ENCODE measurements at regions not wholly inside any gene's neighbourhood (a gene's known extent, or its start where the extent isn't known, plus 50 kb on each side); places are given as distances from the start of the nearest gene placed in this dataset.

DNA sequence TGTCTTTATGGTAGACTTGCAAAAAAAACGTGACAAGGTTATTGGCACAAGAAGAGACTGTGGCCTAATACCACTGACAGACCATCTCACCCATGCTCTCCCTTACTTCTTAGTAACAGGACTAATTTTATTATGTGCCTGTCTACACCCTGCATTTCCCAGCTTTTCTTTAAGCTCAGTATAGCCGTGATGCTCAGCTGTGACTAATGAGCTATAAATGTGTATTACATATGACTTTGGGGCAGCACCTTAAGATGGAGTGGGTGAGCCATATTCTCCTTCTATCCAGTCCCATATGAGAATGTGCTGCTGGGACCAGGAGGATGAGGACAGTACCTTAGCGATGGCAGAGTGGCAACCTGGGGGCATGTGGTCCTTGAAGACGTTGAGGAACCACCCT lies 293.5 kb downstream of the RNF144A start:
- WGBS: 76% methylated on average over 4 of the region's 4 CpGs

DNA sequence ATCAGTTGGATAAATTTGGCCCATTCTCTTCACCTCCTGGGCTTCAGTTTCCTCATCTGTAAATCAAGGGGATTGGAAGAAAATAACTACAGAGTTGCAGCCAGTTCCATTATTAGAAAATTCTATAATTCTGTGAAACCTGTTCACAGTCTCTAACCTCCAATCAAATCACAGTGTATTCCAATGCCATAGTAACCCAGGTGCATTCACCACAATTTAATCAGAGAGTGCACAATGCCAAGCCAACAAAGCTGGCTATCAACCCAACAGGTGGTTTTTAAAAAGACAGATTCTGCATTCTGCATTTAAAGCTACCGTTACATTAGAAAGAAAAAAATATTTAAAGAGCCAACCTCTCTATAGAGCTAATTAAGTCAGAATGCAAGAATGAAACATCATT lies 308.6 kb downstream of the RNF144A start:
- no peak overlapping the region for H3K9ac ChIP-seq (ENCODE audit: low read length)
- no peak overlapping the region for H4K8ac ChIP-seq (ENCODE audit: low read length)
- no peak overlapping the region for H2AK5ac ChIP-seq (ENCODE audit: low read length, severe bottlenecking)
- no peaks in the 10 kb centered on the region for H3K36me3 ChIP-seq (ENCODE audit: control insufficient read depth in 1 of 2, insufficient read depth in 2 of 2, low read depth in 1 of 2, low read length in 2 of 2)
- H3K14ac ChIP-seq (ENCODE audit: low read length in 2 of 2): no peak overlapping the region
- no peak overlapping the region for H2BK120ac ChIP-seq (ENCODE audit: low read depth, low read length)
- H3K27ac ChIP-seq (ENCODE audit: low read length, poor library complexity, severe bottlenecking): no peak overlapping the region
- H3K9me3 ChIP-seq (ENCODE audit: control insufficient read depth, low read length): peaks cover 7% of the 10 kb centered on the region
- no peaks in the 10 kb centered on the region for H3K27me3 ChIP-seq (ENCODE audit: control insufficient read depth in 1 of 2, insufficient read depth in 1 of 2, low read length in 2 of 2)
- no peaks in the 10 kb centered on the region for H3K79me1 ChIP-seq (replicated peaks; ENCODE audit: low read length, poor library complexity, severe bottlenecking)
- no peak overlapping the region for H2BK15ac ChIP-seq (ENCODE audit: low read depth, poor library complexity, severe bottlenecking)
- DNase-seq: no peak
- no peak overlapping the region for H3K18ac ChIP-seq (ENCODE audit: low read depth in 1 of 2, low read length in 2 of 2)
- H3K4ac ChIP-seq (ENCODE audit: low read depth in 1 of 2, low read length in 2 of 2): no peak overlapping the region
- no peak overlapping the region for H2AFZ ChIP-seq (ENCODE audit: low read depth, low read length)
- no peak overlapping the region for H3K4me3 ChIP-seq (ENCODE audit: insufficient read depth in 1 of 2, low read depth in 1 of 2, low read length in 2 of 2)
- H3K23ac ChIP-seq (ENCODE audit: low read length in 2 of 2): no peak overlapping the region
- no peaks in the 10 kb centered on the region for H3K4me1 ChIP-seq (ENCODE audit: control insufficient read depth, insufficient read depth, low read depth, low read length)
- 67% methylated on average over 1 of the region's 1 CpG for WGBS
- H4K91ac ChIP-seq (ENCODE audit: low read length): no peak overlapping the region
- H2BK5ac ChIP-seq (ENCODE audit: low read depth, low read length, poor library complexity, severe bottlenecking): no peak overlapping the region
- no peak overlapping the region for H2BK12ac ChIP-seq (ENCODE audit: low read length in 2 of 2)
- H3K4me2 ChIP-seq (ENCODE audit: low read length, poor library complexity, severe bottlenecking): no peak overlapping the region

More for the DNA sequence above, 293.5 kb downstream of the RNF144A start:
- no peak overlapping the region for H3K4me3 ChIP-seq (ENCODE audit: insufficient read depth in 1 of 2, low read depth in 1 of 2, low read length in 2 of 2)
- no peak overlapping the region for H2AFZ ChIP-seq (ENCODE audit: low read depth, low read length)
- no peak overlapping the region for H3K27ac ChIP-seq (ENCODE audit: low read length, poor library complexity, severe bottlenecking)
- H3K79me1 ChIP-seq (replicated peaks; ENCODE audit: low read length, poor library complexity, severe bottlenecking): no peaks in the 10 kb centered on the region
- H3K9ac ChIP-seq (ENCODE audit: low read length): no peak overlapping the region
- H3K14ac ChIP-seq (ENCODE audit: low read length in 2 of 2): no peak overlapping the region
- H3K27me3 ChIP-seq (ENCODE audit: control insufficient read depth in 1 of 2, insufficient read depth in 1 of 2, low read length in 2 of 2): peaks cover 0 to 4% of the 10 kb centered on the region in 2 experiments
- H3K18ac ChIP-seq (ENCODE audit: low read depth in 1 of 2, low read length in 2 of 2): no peak overlapping the region
- no peak overlapping the region for H3K23ac ChIP-seq (ENCODE audit: low read length in 2 of 2)
- H2BK5ac ChIP-seq (ENCODE audit: low read depth, low read length, poor library complexity, severe bottlenecking): no peak overlapping the region
- H2BK15ac ChIP-seq (ENCODE audit: low read depth, poor library complexity, severe bottlenecking): no peak overlapping the region
- no peak overlapping the region for H2BK12ac ChIP-seq (ENCODE audit: low read length in 2 of 2)
- H3K4ac ChIP-seq (ENCODE audit: low read depth in 1 of 2, low read length in 2 of 2): no peak overlapping the region
- no peak overlapping the region for H4K8ac ChIP-seq (ENCODE audit: low read length)
- H4K91ac ChIP-seq (ENCODE audit: low read length): no peak overlapping the region
- peaks cover 5% of the 10 kb centered on the region for H3K4me1 ChIP-seq (ENCODE audit: control insufficient read depth, insufficient read depth, low read depth, low read length)
- no peak for DNase-seq
- H2BK120ac ChIP-seq (ENCODE audit: low read depth, low read length): no peak overlapping the region
- H3K36me3 ChIP-seq (ENCODE audit: control insufficient read depth in 1 of 2, insufficient read depth in 2 of 2, low read depth in 1 of 2, low read length in 2 of 2): no peaks in the 10 kb centered on the region
- no peak overlapping the region for H2AK5ac ChIP-seq (ENCODE audit: low read length, severe bottlenecking)
- peaks cover 3% of the 10 kb centered on the region for H3K9me3 ChIP-seq (ENCODE audit: control insufficient read depth, low read length)
- no peak overlapping the region for H3K4me2 ChIP-seq (ENCODE audit: low read length, poor library complexity, severe bottlenecking)

DNA sequence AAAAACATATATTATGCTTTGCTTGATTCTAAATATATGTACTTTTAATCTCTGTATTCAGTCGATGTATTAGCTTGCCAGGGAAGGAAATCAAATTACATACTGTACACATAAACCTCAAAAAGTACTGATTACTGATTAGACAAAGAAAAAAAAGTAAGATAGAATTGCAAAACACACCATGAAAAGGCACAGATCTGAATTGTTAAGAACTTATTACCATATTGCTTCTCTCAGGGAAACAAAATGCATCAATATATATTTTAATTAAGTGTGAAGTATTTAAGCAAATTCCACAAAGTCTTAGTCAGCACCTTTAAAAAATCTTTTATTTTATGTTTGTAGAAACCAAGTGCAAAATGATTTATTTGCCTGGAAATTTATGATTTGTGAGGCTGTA lies 309.3 kb downstream of the RNF144A start:
- Histone ChIP-seq H2AFZ (ENCODE audit: low read depth, low read length) (no peak overlapping the region), H3K18ac (ENCODE audit: low read depth in 1 of 2, low read length in 2 of 2) (no peak overlapping the region), H4K8ac (ENCODE audit: low read length) (no peak overlapping the region), H3K4me3 (ENCODE audit: insufficient read depth in 1 of 2, low read depth in 1 of 2, low read length in 2 of 2) (no peak overlapping the region), H2BK12ac (ENCODE audit: low read length in 2 of 2) (no peak overlapping the region), H2BK5ac (ENCODE audit: low read depth, low read length, poor library complexity, severe bottlenecking) (no peak overlapping the region), H3K79me1 (replicated peaks; ENCODE audit: low read length, poor library complexity, severe bottlenecking) (no peaks in the 10 kb centered on the region), H3K36me3 (ENCODE audit: control insufficient read depth in 1 of 2, insufficient read depth in 2 of 2, low read depth in 1 of 2, low read length in 2 of 2) (no peaks in the 10 kb centered on the region), H3K27me3 (ENCODE audit: control insufficient read depth in 1 of 2, insufficient read depth in 1 of 2, low read length in 2 of 2) (no peaks in the 10 kb centered on the region), H3K14ac (ENCODE audit: low read length in 2 of 2) (no peak overlapping the region), H3K4me1 (ENCODE audit: control insufficient read depth, insufficient read depth, low read depth, low read length) (no peaks in the 10 kb centered on the region), H2AK5ac (ENCODE audit: low read length, severe bottlenecking) (no peak overlapping the region), H3K4ac (ENCODE audit: low read depth in 1 of 2, low read length in 2 of 2) (no peak overlapping the region), H4K91ac (ENCODE audit: low read length) (no peak overlapping the region), H3K23ac (ENCODE audit: low read length in 2 of 2) (no peak overlapping the region), H2BK15ac (ENCODE audit: low read depth, poor library complexity, severe bottlenecking) (no peak overlapping the region), H3K4me2 (ENCODE audit: low read length, poor library complexity, severe bottlenecking) (no peak overlapping the region), H2BK120ac (ENCODE audit: low read depth, low read length) (no peak overlapping the region), H3K9ac (ENCODE audit: low read length) (no peak overlapping the region), H3K9me3 (ENCODE audit: control insufficient read depth, low read length) (peaks cover 7% of the 10 kb centered on the region), H3K27ac (ENCODE audit: low read length, poor library complexity, severe bottlenecking) (no peak overlapping the region)
- no CpG with 5 or more reads among the region's 1 CpG for WGBS
- DNase-seq: no peak

DNA sequence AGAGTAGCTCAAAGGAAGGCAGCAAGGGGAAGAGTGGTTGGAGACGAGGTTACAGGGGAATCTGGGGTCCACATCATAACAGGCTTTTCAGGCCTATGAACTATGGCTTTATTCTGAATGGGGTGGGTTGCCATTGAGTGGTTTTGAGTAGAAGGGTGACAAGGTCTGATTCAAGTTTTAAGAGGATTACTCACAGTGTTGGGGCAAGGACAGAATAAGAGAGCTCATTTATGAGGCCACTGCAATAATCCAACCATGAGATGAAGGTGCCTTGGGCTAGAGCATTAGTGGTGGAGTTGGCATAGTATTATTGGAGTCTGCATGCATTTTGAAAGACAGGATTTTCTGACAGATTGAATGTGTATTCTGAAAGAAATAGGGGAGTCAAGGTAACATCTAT lies 315.9 kb downstream of the RNF144A start:
- Histone ChIP-seq H3K18ac (ENCODE audit: low read depth in 1 of 2, low read length in 2 of 2) (no peak overlapping the region), H3K4ac (ENCODE audit: low read depth in 1 of 2, low read length in 2 of 2) (no peak overlapping the region), H4K8ac (ENCODE audit: low read length) (no peak overlapping the region), H4K91ac (ENCODE audit: low read length) (no peak overlapping the region), H3K14ac (ENCODE audit: low read length in 2 of 2) (no peak overlapping the region), H3K27ac (ENCODE audit: low read length, poor library complexity, severe bottlenecking) (no peak overlapping the region), H3K9ac (ENCODE audit: low read length) (no peak overlapping the region), H2AFZ (ENCODE audit: low read depth, low read length) (no peak overlapping the region), H2BK5ac (ENCODE audit: low read depth, low read length, poor library complexity, severe bottlenecking) (no peak overlapping the region), H3K4me3 (ENCODE audit: insufficient read depth in 1 of 2, low read depth in 1 of 2, low read length in 2 of 2) (no peak overlapping the region), H2BK12ac (ENCODE audit: low read length in 2 of 2) (no peak overlapping the region), H3K79me1 (replicated peaks; ENCODE audit: low read length, poor library complexity, severe bottlenecking) (no peaks in the 10 kb centered on the region), H2BK120ac (ENCODE audit: low read depth, low read length) (no peak overlapping the region), H3K36me3 (ENCODE audit: control insufficient read depth in 1 of 2, insufficient read depth in 2 of 2, low read depth in 1 of 2, low read length in 2 of 2) (no peaks in the 10 kb centered on the region), H3K9me3 (ENCODE audit: control insufficient read depth, low read length) (no peaks in the 10 kb centered on the region), H3K4me2 (ENCODE audit: low read length, poor library complexity, severe bottlenecking) (no peak overlapping the region), H3K4me1 (ENCODE audit: control insufficient read depth, insufficient read depth, low read depth, low read length) (no peaks in the 10 kb centered on the region), H3K27me3 (ENCODE audit: control insufficient read depth in 1 of 2, insufficient read depth in 1 of 2, low read length in 2 of 2) (no peaks in the 10 kb centered on the region), H2BK15ac (ENCODE audit: low read depth, poor library complexity, severe bottlenecking) (no peak overlapping the region), H3K23ac (ENCODE audit: low read length in 2 of 2) (no peak overlapping the region), H2AK5ac (ENCODE audit: low read length, severe bottlenecking) (no peak overlapping the region)
- 50% methylated on average over 1 of the region's 1 CpG for WGBS
- no peak for DNase-seq

All from mesenchymal stem cell (in vitro differentiated cells and primary cell).